A673 (cell line): ENCODE measurements at regions not wholly inside any gene's neighbourhood (a gene's known extent, or its start where the extent isn't known, plus 50 kb on each side); places are given as distances from the start of the nearest gene placed in this dataset.

Experiments used
- BruUV-seq: library from RNA; stranded (reverse); fragments of 400-500 nt; replicated peaks from 2 replicates; lab custom pipeline; 2021; lab: Mats Ljungman, UMichigan
- CTCF ChIA-PET: fragments of 300-600 bp; sonication (Branson Sonifier 250); formaldehyde crosslinking; loops from one replicate; lab custom pipeline; 2022; ENCODE audit warnings: antibody characterized with exemption; lab: Charles Lee
- POLR2A ChIA-PET: fragments of 300-600 bp; sonication (Branson Sonifier 250); formaldehyde crosslinking; loops from one replicate; lab custom pipeline; 2022; ENCODE audit warnings: antibody characterized with exemption; ENCODE audit not compliant: low non-redundant PET; lab: Charles Lee
- DNase-seq: peaks from one replicate; pipeline ENCODE4 v3.0.0-alpha.2; 2015; ENCODE audit warnings: low spot score
- H3K27ac ChIP-seq: fragments of 200-600 bp; sonication (generic); 2 replicates; pipeline ENCODE4 v1.5.1; 2016; ENCODE audit warnings: mixed run types, low read depth, mild to moderate bottlenecking, mixed read lengths, antibody characterized with exemption, low read length; ENCODE audit not compliant: poor library complexity, severe bottlenecking
- H3K27me3 ChIP-seq: fragments of 200-600 bp; sonication (generic); replicated peaks from 2 replicates; pipeline ENCODE4 v1.6.1; 2017; ENCODE audit warnings: mixed run types, low read depth, mild to moderate bottlenecking, mixed read lengths, antibody characterized with exemption, low read length; ENCODE audit not compliant: insufficient read depth, poor library complexity
- H3K36me3 ChIP-seq: fragments of 200-600 bp; sonication (generic); 2 replicates; pipeline ENCODE4 v1.6.1; 2016; ENCODE audit warnings: mixed run types, mild to moderate bottlenecking, mixed read lengths, antibody characterized with exemption, low read length; ENCODE audit not compliant: insufficient read depth, poor library complexity, severe bottlenecking
- H3K4me1 ChIP-seq: fragments of 200-600 bp; sonication (generic); 2 replicates; pipeline ENCODE4 v1.6.1; 2017; ENCODE audit warnings: mixed run types, mild to moderate bottlenecking, mixed read lengths, antibody characterized with exemption, low read length; ENCODE audit not compliant: insufficient read depth, poor library complexity, severe bottlenecking
- H3K4me3 ChIP-seq: fragments of 200-600 bp; sonication (generic); 2 replicates; pipeline ENCODE4 v1.5.1; 2016; ENCODE audit warnings: low read depth, mixed run types, mild to moderate bottlenecking, mixed read lengths, low read length; ENCODE audit not compliant: poor library complexity, severe bottlenecking
- H3K9me3 ChIP-seq: fragments of 200-600 bp; sonication (generic); 2 replicates; pipeline ENCODE4 v1.6.1; 2016; ENCODE audit warnings: mixed run types, low read depth, mild to moderate bottlenecking, mixed read lengths, antibody characterized with exemption, low read length; ENCODE audit not compliant: poor library complexity, severe bottlenecking
- CTCF ChIP-seq: fragments of 300-800, 200-600 bp; sonication (generic); conservative IDR thresholded peaks from 2 replicates; pipeline ENCODE4 v1.5.1; 2017; ENCODE audit warnings: low read depth, mild to moderate bottlenecking, antibody characterized with exemption, low read length, moderate library complexity, mixed read lengths
- EZH2 ChIP-seq: fragments of 200-600 bp; sonication (generic); IDR thresholded peaks from 2 replicates; pipeline ENCODE4 v1.6.1; 2017; ENCODE audit warnings: borderline replicate concordance, low read depth, mild to moderate bottlenecking, mixed read lengths, antibody characterized with exemption, low read length; ENCODE audit not compliant: poor library complexity, severe bottlenecking
- intact Hi-C: fragments of 100-400 bp; cut with micrococcal nuclease; formaldehyde crosslinking; loops from one replicate; pipeline ENCODE4 v1.10.0; 2022; ENCODE audit not compliant: unreplicated experiment

- DNase-seq, result no peak
These were observed 284.0 kb upstream of the IRX2 start for GRCh38 chr5:3035452-3035851.

GRCh38 chr5:3034881-3035280, 283.4 kb upstream of the IRX2 start:
- Histone ChIP-seq H3K9me3 (peaks cover 8% of the 10 kb centered on the region), H3K4me1 (no peaks in the 10 kb centered on the region), H3K27ac (no peak overlapping the region), H3K4me3 (no peak overlapping the region), H3K36me3 (no peaks in the 10 kb centered on the region), H3K27me3 (no peaks in the 10 kb centered on the region)
- TF ChIP-seq CTCF (no peak), EZH2 (no peak)
- no peak for DNase-seq
- BruUV-seq, result no TSS peak
- ChIA-PET CTCF (no interaction called here), POLR2A (no interaction called here)
- intact Hi-C loops, result no loop called here

More at GRCh38 chr5:3035452-3035851, 284.0 kb upstream of the IRX2 start:
- ChIA-PET POLR2A (no interaction called here), CTCF (no interaction called here)
- Histone ChIP-seq H3K4me3 (no peak overlapping the region), H3K36me3 (no peaks in the 10 kb centered on the region), H3K9me3 (peaks cover 8% of the 10 kb centered on the region), H3K4me1 (no peaks in the 10 kb centered on the region), H3K27ac (no peak overlapping the region), H3K27me3 (no peaks in the 10 kb centered on the region)
- intact Hi-C loops, result no loop called here
- TF ChIP-seq CTCF, result no peak
- no peak for TF ChIP-seq EZH2
- no TSS peak for BruUV-seq

- POLR2A ChIA-PET, result no interaction called here
- peaks cover 9% of the 10 kb centered on the region for H3K9me3 ChIP-seq
These were observed 283.0 kb upstream of the IRX2 start for GRCh38 chr5:3034449-3034848.

More at GRCh38 chr5:3034449-3034848, 283.0 kb upstream of the IRX2 start:
- Histone ChIP-seq H3K36me3 (no peaks in the 10 kb centered on the region), H3K4me3 (no peak overlapping the region), H3K27me3 (no peaks in the 10 kb centered on the region), H3K4me1 (no peaks in the 10 kb centered on the region), H3K27ac (no peak overlapping the region)
- TF ChIP-seq EZH2 (no peak), CTCF (no peak)
- no peak for DNase-seq
- CTCF ChIA-PET, result no interaction called here
- intact Hi-C loops, result no loop called here
- no TSS peak for BruUV-seq
